ENCODE measurements at regions not wholly inside any gene's neighbourhood (a gene's known extent, or its start where the extent isn't known, plus 50 kb on each side); places are given as distances from the start of the nearest gene placed in this dataset.

DNA sequence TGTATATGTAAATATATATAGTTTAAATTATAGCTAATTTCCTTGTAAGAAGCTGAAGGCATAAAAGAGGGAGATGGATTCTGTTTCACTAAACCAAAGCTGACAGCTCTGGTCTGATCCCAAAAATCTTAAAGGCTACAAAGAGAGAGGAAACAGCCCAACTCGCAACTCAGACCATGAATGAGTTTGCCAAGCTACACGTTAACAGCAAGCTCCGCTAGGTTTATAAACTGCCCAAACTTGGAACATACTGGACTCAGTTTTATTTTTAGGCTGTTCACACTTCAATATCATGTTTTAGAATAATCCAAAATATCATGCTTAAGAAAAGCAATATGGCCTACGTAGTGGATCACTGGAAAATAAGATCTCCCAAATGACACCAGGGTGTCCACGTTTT lies 318.3 kb upstream of the RPS23 start:
- no peak for DNase-seq (ENCODE audit: low read depth in 1 of 2, low spot score in 1 of 2)
- H3K27ac ChIP-seq (replicated peaks), result no peak overlapping the region

DNA sequence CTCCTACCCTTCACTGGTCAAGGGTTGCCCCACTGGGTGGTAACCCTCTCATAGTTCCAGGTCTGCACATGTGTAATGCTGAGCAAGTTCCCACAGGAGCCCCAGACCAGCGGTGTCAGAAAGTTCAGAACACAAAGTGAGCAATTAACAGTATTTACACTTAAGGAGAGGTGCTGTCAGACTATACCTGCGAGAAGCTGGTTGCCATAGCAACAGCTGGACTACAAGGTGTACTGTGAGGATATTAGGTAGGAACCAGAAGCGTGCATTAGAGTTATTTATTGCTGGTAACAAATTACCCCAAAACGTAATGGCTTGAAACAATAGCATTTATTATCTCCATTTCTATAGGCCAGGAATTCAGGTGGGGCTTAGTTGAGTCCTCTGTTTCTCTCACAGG lies 317.0 kb upstream of the RPS23 start:
- TF ChIP-seq GABPA (IDR thresholded peaks at IDR 0.05; ENCODE audit: low read depth) (no peak), POLR2AphosphoS5 (IDR thresholded peaks at IDR 0.05; ENCODE audit: low read depth) (no peak), REST (IDR thresholded peaks at IDR 0.05; ENCODE audit: insufficient replicate concordance, low read depth) (no peak)
- H3K27me3 ChIP-seq (ENCODE audit: insufficient read depth, poor library complexity, severe bottlenecking), result no peaks in the 10 kb centered on the region
- DNase-seq (ENCODE audit: low read depth in 1 of 2, low spot score in 1 of 2), result no peak
- H3K4me3 ChIP-seq (replicated peaks; ENCODE audit: insufficient read depth, low read length), result no peak overlapping the region
- H3K27ac ChIP-seq (replicated peaks), result no peak overlapping the region

More for the DNA sequence above, 318.3 kb upstream of the RPS23 start:
- Histone ChIP-seq H3K4me3 (replicated peaks; ENCODE audit: insufficient read depth, low read length) (no peak overlapping the region), H3K27me3 (ENCODE audit: insufficient read depth, poor library complexity, severe bottlenecking) (no peaks in the 10 kb centered on the region)
- TF ChIP-seq POLR2AphosphoS5 (IDR thresholded peaks at IDR 0.05; ENCODE audit: low read depth), result no peak
- TF ChIP-seq, protein P1, sequence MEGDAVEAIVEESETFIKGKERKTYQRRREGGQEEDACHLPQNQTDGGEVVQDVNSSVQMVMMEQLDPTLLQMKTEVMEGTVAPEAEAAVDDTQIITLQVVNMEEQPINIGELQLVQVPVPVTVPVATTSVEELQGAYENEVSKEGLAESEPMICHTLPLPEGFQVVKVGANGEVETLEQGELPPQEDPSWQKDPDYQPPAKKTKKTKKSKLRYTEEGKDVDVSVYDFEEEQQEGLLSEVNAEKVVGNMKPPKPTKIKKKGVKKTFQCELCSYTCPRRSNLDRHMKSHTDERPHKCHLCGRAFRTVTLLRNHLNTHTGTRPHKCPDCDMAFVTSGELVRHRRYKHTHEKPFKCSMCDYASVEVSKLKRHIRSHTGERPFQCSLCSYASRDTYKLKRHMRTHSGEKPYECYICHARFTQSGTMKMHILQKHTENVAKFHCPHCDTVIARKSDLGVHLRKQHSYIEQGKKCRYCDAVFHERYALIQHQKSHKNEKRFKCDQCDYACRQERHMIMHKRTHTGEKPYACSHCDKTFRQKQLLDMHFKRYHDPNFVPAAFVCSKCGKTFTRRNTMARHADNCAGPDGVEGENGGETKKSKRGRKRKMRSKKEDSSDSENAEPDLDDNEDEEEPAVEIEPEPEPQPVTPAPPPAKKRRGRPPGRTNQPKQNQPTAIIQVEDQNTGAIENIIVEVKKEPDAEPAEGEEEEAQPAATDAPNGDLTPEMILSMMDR (IDR thresholded peaks at IDR 0.05; ENCODE audit: insufficient read depth, low read length), result no peak
- TF ChIP-seq GABPA (IDR thresholded peaks at IDR 0.05; ENCODE audit: low read depth), result no peak
- TF ChIP-seq SPI1 (IDR thresholded peaks at IDR 0.05; ENCODE audit: borderline replicate concordance, low read depth), result no peak
- no peak for TF ChIP-seq REST (IDR thresholded peaks at IDR 0.05; ENCODE audit: insufficient replicate concordance, low read depth)

DNA sequence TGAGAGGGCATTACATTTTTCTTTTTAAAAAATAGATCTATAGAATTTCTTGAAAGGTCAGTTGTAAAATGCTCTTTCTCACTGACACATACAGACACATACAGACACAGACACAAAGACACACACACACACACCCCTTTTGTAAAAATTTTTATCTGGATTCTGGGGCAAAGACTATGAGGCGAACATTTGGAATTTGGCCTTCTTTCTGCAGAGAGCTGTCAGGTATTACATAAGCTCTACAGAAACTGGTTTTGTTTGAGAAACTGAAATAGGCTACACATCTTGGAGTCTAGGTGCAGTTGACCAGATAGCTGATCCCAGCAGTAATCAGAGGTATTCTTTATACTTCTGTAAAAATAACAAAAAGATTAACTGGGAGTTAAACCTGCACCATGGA lies 315.9 kb upstream of the RPS23 start:
- Histone ChIP-seq H3K4me3 (replicated peaks; ENCODE audit: insufficient read depth, low read length) (no peak overlapping the region), H3K27me3 (ENCODE audit: insufficient read depth, poor library complexity, severe bottlenecking) (no peaks in the 10 kb centered on the region), H3K27ac (replicated peaks) (no peak overlapping the region)
- TF ChIP-seq POLR2AphosphoS5 (IDR thresholded peaks at IDR 0.05; ENCODE audit: low read depth) (no peak), REST (IDR thresholded peaks at IDR 0.05; ENCODE audit: insufficient replicate concordance, low read depth) (no peak), GABPA (IDR thresholded peaks at IDR 0.05; ENCODE audit: low read depth) (no peak), SPI1 (IDR thresholded peaks at IDR 0.05; ENCODE audit: borderline replicate concordance, low read depth) (no peak)
- TF ChIP-seq, protein P1 (IDR thresholded peaks at IDR 0.05; ENCODE audit: insufficient read depth, low read length), result no peak
- DNase-seq (ENCODE audit: low read depth in 1 of 2, low spot score in 1 of 2), result no peak

DNA sequence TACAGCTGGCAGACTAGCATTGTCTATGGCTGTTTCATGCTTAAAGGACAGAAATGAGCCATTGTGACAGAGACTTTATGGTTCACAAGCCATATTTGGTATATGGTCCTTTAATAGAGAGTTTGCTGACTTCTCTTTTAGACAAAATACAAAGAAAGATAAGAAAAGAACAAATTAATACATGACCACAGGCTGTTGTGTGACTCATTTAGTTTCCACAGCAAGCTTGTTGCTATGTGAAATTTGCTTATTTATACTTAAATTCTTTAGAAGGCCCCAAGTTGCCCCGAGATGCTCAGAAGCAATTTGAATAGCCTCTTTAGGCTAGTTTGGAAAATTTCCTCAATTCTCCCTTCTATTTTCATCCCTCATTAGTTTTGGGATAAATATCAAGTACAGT lies 315.3 kb upstream of the RPS23 start:
- no peaks in the 10 kb centered on the region for H3K27me3 ChIP-seq (ENCODE audit: insufficient read depth, poor library complexity, severe bottlenecking)
- H3K4me3 ChIP-seq (replicated peaks; ENCODE audit: insufficient read depth, low read length), result no peak overlapping the region
- no peak for TF ChIP-seq SPI1 (IDR thresholded peaks at IDR 0.05; ENCODE audit: borderline replicate concordance, low read depth)
- no peak for TF ChIP-seq REST (IDR thresholded peaks at IDR 0.05; ENCODE audit: insufficient replicate concordance, low read depth)
- TF ChIP-seq POLR2AphosphoS5 (IDR thresholded peaks at IDR 0.05; ENCODE audit: low read depth), result no peak
- TF ChIP-seq, protein P1 (IDR thresholded peaks at IDR 0.05; ENCODE audit: insufficient read depth, low read length), result no peak
- no peak for TF ChIP-seq GABPA (IDR thresholded peaks at IDR 0.05; ENCODE audit: low read depth)
- no peak overlapping the region for H3K27ac ChIP-seq (replicated peaks)
- DNase-seq (ENCODE audit: low read depth in 1 of 2, low spot score in 1 of 2), result no peak

Measured in HL-60 (cell line).